Ishikawa (cell line): ENCODE measurements at regions not wholly inside any gene's neighbourhood (a gene's known extent, or its start where the extent isn't known, plus 50 kb on each side); places are given as distances from the start of the nearest gene placed in this dataset.

Experiments
- CEBPB ChIP-seq: IDR thresholded peaks from 2 replicates; pipeline ENCODE4 v1.6.1; 2012
- CREB1 ChIP-seq: IDR thresholded peaks from 2 replicates; pipeline ENCODE4 v1.6.1; 2012; ENCODE audit warnings: low read depth
- EGR1 ChIP-seq: IDR thresholded peaks from 2 replicates; pipeline ENCODE4 v1.6.1; 2012
- EP300 ChIP-seq: IDR thresholded peaks from 2 replicates; pipeline ENCODE4 v1.6.1; 2012; ENCODE audit warnings: borderline replicate concordance
- FOXM1 ChIP-seq: IDR thresholded peaks from 2 replicates; pipeline ENCODE4 v1.6.1; 2012; ENCODE audit warnings: low read depth, borderline replicate concordance
- MAX ChIP-seq: IDR thresholded peaks from 2 replicates; pipeline ENCODE4 v1.6.1; 2012
- NFIC ChIP-seq: IDR thresholded peaks from 2 replicates; pipeline ENCODE4 v1.6.1; 2012
- RAD21 ChIP-seq: IDR thresholded peaks from 2 replicates; pipeline ENCODE4 v1.6.1; 2012; ENCODE audit warnings: low read depth
- REST ChIP-seq: IDR thresholded peaks from 2 replicates; pipeline ENCODE4 v1.6.1; 2012; ENCODE audit warnings: low read depth, mild to moderate bottlenecking
- TAF1 ChIP-seq: IDR thresholded peaks from 2 replicates; pipeline ENCODE4 v1.6.1; 2012; ENCODE audit warnings: low read depth, mild to moderate bottlenecking
- TCF12 ChIP-seq: IDR thresholded peaks from 2 replicates; pipeline ENCODE4 v1.6.1; 2012; ENCODE audit warnings: low read depth
- TEAD4 ChIP-seq: IDR thresholded peaks from 2 replicates; pipeline ENCODE4 v1.6.1; 2012
- USF1 ChIP-seq: IDR thresholded peaks from 2 replicates; pipeline ENCODE4 v1.6.1; 2012
- YY1 ChIP-seq: IDR thresholded peaks from 2 replicates; pipeline ENCODE4 v1.6.1; 2012; ENCODE audit warnings: low read depth
- ZBTB7A ChIP-seq: IDR thresholded peaks from 2 replicates; pipeline ENCODE4 v1.6.1; 2012; ENCODE audit warnings: low read depth

DNA sequence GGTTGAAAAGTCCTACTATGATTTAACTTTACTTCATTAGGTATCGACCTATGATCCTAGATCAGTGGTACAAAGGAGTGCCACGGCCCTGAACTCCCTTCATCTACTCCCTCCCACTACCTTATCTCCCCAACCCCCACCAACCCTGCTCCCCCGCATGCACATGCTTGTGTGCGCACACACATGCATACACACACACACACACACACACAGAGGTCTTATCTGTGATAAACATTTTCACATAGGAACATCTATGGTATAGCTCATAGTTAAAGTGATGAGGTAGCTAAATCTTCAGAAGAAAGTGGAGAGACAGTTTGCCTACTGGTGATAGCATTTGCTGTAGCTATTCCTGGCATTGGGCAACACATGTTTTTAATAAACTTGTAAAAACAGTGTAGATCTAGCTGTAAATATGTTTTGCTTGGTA, 471.3 kb downstream of the ZEB2 start:
- TF ChIP-seq EGR1 (no peak), CEBPB (no peak), TCF12 (no peak), YY1 (no peak)

DNA sequence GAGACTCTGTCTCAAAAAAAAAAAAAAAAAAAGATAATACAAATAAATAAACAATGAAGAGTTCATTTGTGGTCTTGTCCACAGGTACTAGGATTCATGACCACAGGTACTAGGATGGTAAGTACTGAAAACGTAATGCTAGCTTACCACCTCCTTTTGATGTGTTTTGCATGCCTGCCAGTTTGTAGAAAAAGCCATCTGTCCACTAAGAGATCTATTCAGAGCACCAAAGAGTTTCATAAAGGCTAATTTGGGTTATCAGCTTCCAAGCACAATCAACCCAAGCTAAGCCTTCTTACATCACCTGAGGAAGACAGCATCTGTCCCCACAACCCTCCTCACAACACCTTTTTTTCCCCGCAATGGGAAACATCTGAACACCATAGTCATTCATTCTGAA, 477.2 kb downstream of the ZEB2 start:
- TF ChIP-seq CREB1, result no peak
- TF ChIP-seq NFIC, result no peak
- TF ChIP-seq ZBTB7A, result no peak
- no peak for TF ChIP-seq EP300
- no peak for TF ChIP-seq REST
- no peak for TF ChIP-seq EGR1
- TF ChIP-seq USF1, result no peak
- TF ChIP-seq TCF12, result no peak
- TF ChIP-seq MAX, result no peak
- no peak for TF ChIP-seq TAF1

DNA sequence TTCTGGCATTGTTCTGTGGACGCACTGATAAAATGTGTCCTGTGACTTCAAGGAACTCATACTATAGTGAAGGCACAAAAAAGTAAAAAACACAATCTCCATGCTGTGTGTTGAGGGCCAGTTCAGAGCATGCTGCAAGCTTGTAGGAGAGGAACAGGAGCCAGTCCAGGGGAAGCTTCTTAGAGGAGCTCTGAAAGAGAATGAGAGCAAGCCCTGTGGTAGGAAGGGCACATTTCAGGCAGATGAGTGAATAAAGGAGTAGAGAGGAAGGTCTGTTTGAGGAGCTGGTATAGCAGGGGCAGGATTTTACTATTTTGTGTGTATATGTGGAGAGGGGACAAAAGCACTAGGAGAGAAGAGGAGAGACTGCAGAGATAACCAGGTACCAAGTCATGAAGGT, 478.3 kb downstream of the ZEB2 start:
- no peak for TF ChIP-seq ZBTB7A
- TF ChIP-seq REST, result no peak
- TF ChIP-seq FOXM1, result no peak
- TF ChIP-seq TAF1, result no peak
- TF ChIP-seq MAX, result no peak
- TF ChIP-seq RAD21, result no peak
- no peak for TF ChIP-seq TEAD4

DNA sequence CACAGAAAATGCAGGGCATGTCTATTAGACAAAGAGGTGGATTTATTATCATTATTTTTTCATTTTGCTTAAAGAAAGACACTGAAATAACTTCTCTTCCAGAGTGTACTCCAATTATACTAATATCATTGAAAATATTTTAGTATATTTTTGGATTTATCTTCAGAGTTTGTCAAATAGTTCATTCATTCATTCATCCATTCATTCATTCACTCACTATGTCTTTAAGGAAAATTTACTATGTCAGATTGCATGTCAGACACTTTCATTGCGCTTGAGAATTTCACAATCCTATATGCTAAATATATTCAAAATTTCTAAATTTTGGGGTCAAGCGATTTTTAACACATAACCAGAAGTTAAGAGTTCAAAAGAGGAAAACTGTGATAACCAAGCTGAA, 479.1 kb downstream of the ZEB2 start:
- TF ChIP-seq ZBTB7A (no peak), MAX (no peak), TCF12 (no peak), USF1 (no peak), TAF1 (no peak), RAD21 (no peak), TEAD4 (no peak), EGR1 (no peak), NFIC (no peak), REST (no peak), YY1 (no peak), EP300 (no peak)

DNA sequence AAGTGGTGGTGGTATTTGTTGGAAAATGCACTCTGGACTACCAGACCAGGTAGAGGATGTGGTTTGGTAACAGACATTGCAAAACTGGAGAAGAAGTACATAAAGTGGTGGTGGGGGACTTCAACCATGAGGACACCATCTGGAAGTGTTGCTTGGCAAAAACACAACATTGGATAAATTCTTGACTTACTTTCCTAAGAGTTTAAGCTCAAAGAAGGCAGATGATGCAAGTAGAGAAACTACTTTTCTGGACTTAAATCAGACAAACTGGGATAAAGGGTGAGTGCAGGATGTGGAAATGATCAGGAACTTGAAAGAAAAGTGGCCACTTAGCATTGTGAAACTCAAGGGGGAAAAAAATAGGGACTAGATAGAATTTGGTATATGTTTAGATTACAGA, 487.4 kb downstream of the ZEB2 start:
- TF ChIP-seq NFIC (no peak), MAX (no peak), EGR1 (no peak), TEAD4 (no peak), CREB1 (no peak), EP300 (no peak), USF1 (no peak), ZBTB7A (no peak), YY1 (no peak)
